ENCODE measurements at regions not wholly inside any gene's neighbourhood (a gene's known extent, or its start where the extent isn't known, plus 50 kb on each side); places are given as distances from the start of the nearest gene placed in this dataset.

DNA sequence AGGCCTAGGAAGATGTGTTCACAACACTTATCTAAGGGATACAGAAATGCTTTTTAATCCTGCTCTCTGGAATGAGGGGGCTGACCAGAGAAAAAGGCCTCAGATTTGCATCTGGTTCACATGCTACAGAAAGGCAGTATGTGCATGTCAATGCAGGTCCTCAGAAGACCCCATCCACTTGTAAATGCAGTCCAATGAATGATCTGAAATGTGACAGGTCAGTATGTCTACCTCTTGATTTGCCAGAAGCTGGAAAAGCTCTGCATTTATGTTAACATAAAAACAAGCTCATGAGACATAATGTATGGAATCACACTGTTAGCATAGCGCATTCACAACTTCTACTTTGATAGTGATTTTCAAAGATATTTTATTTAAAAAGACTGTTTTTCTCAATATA is 367.4 kb upstream of the CHORDC1 start:
- ChIA-PET POLR2A (no interaction called here), CTCF (no interaction called here)
- ATAC-seq (ENCODE audit: low read depth): no peak
- TF ChIP-seq EZH2 (IDR thresholded peaks at IDR 0.05; ENCODE audit: borderline replicate concordance, insufficient read depth, low read depth, low read length, poor library complexity, severe bottlenecking): no peak
- TF ChIP-seq, protein P1, sequence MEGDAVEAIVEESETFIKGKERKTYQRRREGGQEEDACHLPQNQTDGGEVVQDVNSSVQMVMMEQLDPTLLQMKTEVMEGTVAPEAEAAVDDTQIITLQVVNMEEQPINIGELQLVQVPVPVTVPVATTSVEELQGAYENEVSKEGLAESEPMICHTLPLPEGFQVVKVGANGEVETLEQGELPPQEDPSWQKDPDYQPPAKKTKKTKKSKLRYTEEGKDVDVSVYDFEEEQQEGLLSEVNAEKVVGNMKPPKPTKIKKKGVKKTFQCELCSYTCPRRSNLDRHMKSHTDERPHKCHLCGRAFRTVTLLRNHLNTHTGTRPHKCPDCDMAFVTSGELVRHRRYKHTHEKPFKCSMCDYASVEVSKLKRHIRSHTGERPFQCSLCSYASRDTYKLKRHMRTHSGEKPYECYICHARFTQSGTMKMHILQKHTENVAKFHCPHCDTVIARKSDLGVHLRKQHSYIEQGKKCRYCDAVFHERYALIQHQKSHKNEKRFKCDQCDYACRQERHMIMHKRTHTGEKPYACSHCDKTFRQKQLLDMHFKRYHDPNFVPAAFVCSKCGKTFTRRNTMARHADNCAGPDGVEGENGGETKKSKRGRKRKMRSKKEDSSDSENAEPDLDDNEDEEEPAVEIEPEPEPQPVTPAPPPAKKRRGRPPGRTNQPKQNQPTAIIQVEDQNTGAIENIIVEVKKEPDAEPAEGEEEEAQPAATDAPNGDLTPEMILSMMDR (IDR thresholded peaks at IDR 0.05): no peak
- Histone ChIP-seq H3K9ac (ENCODE audit: low read length) (no peak overlapping the region), H3K27me3 (replicated peaks in 1 of 4; ENCODE audit: control extremely low read depth in 1 of 4, control insufficient read depth in 3 of 4, insufficient read depth in 4 of 4, low read length in 3 of 4) (no peaks in the 10 kb centered on the region), H3K4me3 (ENCODE audit: control extremely low read depth in 1 of 5, extremely low read depth in 1 of 5, insufficient read depth in 1 of 5, low read depth in 2 of 5, low read length in 4 of 5) (no peak overlapping the region), H4K20me1 (ENCODE audit: control insufficient read depth, insufficient read depth, low read length, poor library complexity, severe bottlenecking) (no peaks in the 10 kb centered on the region), H3K4me1 (ENCODE audit: control insufficient read depth in 2 of 2, insufficient read depth in 2 of 2, low read length in 2 of 2) (no peaks in the 10 kb centered on the region), H3K9me3 (ENCODE audit: control extremely low read depth in 1 of 3, control insufficient read depth in 2 of 3, insufficient read depth in 1 of 3, low read length in 2 of 3) (peaks cover 0 to 4% (median 0%) of the 10 kb centered on the region in 3 donors), H3K36me3 (replicated peaks in 1 of 2; ENCODE audit: control extremely low read depth in 1 of 2, control insufficient read depth in 1 of 2, extremely low read depth in 1 of 2, insufficient read depth in 2 of 2, low read length in 1 of 2) (no peaks in the 10 kb centered on the region), H2AFZ (ENCODE audit: insufficient read depth, low read depth, low read length, poor library complexity, severe bottlenecking) (no peak overlapping the region), H3K27ac (ENCODE audit: low read length in 2 of 2) (no peak overlapping the region), H3K79me2 (ENCODE audit: control insufficient read depth, insufficient read depth, low read length) (no peaks in the 10 kb centered on the region), H3K4me2 (replicated peaks; ENCODE audit: low read depth, low read length, poor library complexity, severe bottlenecking) (no peak overlapping the region)
- Mint-ChIP-seq H3K4me1 (no peaks in the 10 kb centered on the region), H3K4me3 (no peak overlapping the region), H3K27me3 (no peaks in the 10 kb centered on the region), H3K27ac (no peak overlapping the region), H3K9me3 (ENCODE audit: insufficient read depth) (peaks cover 5% of the 10 kb centered on the region)
- intact Hi-C loops (cut with micrococcal nuclease): no loop called here
- DNase-seq: no peak
- WGBS (ENCODE audit: insufficient coverage): no CpG with 5 or more reads among the region's 1 CpG

DNA sequence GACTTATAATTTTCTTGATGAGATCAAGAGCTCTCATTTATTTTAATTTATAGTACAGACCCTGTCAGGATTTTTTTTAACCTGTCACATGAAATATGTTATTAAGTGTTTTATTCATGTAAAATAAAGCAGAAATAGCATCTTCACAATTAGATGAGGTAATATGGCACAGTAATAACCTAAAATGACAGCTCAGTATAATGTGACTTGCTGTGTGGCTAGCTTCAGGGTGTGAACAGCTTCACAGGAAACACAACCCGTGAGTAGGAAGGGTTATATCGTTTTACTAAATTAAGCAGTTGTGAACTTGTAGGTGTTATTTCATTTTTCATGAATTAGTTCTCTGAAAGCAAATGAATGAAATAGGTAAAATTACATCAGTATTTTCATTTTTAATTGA is 366.9 kb upstream of the CHORDC1 start:
- H3K4me1 Mint-ChIP-seq: no peaks in the 10 kb centered on the region
- Histone ChIP-seq H4K20me1 (ENCODE audit: control insufficient read depth, insufficient read depth, low read length, poor library complexity, severe bottlenecking) (no peaks in the 10 kb centered on the region), H3K27ac (ENCODE audit: low read length in 2 of 2) (no peak overlapping the region), H3K36me3 (replicated peaks in 1 of 2; ENCODE audit: control extremely low read depth in 1 of 2, control insufficient read depth in 1 of 2, extremely low read depth in 1 of 2, insufficient read depth in 2 of 2, low read length in 1 of 2) (no peaks in the 10 kb centered on the region), H3K9ac (ENCODE audit: low read length) (no peak overlapping the region), H3K4me1 (ENCODE audit: control insufficient read depth in 2 of 2, insufficient read depth in 2 of 2, low read length in 2 of 2) (no peaks in the 10 kb centered on the region), H3K27me3 (replicated peaks in 1 of 4; ENCODE audit: control extremely low read depth in 1 of 4, control insufficient read depth in 3 of 4, insufficient read depth in 4 of 4, low read length in 3 of 4) (no peaks in the 10 kb centered on the region), H3K4me2 (replicated peaks; ENCODE audit: low read depth, low read length, poor library complexity, severe bottlenecking) (no peak overlapping the region), H3K4me3 (ENCODE audit: control extremely low read depth in 1 of 5, extremely low read depth in 1 of 5, insufficient read depth in 1 of 5, low read depth in 2 of 5, low read length in 4 of 5) (no peak overlapping the region), H3K9me3 (ENCODE audit: control extremely low read depth in 1 of 3, control insufficient read depth in 2 of 3, insufficient read depth in 1 of 3, low read length in 2 of 3) (peaks cover 0 to 4% (median 0%) of the 10 kb centered on the region in 3 donors), H2AFZ (ENCODE audit: insufficient read depth, low read depth, low read length, poor library complexity, severe bottlenecking) (no peak overlapping the region), H3K79me2 (ENCODE audit: control insufficient read depth, insufficient read depth, low read length) (no peaks in the 10 kb centered on the region)
- TF ChIP-seq EZH2 (IDR thresholded peaks at IDR 0.05; ENCODE audit: borderline replicate concordance, insufficient read depth, low read depth, low read length, poor library complexity, severe bottlenecking): no peak
- TF ChIP-seq, protein P1 (IDR thresholded peaks at IDR 0.05): no peak
- ChIA-PET CTCF (no interaction called here), POLR2A (no interaction called here)
- no peak overlapping the region for H3K4me3 Mint-ChIP-seq
- intact Hi-C loops (cut with micrococcal nuclease): no loop called here
- no peak overlapping the region for H3K27ac Mint-ChIP-seq
- no CpG with 5 or more reads among the region's 2 CpGs for WGBS (ENCODE audit: insufficient coverage)
- peaks cover 5% of the 10 kb centered on the region for H3K9me3 Mint-ChIP-seq (ENCODE audit: insufficient read depth)
- H3K27me3 Mint-ChIP-seq: no peaks in the 10 kb centered on the region
- ATAC-seq (ENCODE audit: low read depth) (no peak), DNase-seq (no peak)
